ENCODE measurements at regions not wholly inside any gene's neighbourhood (a gene's known extent, or its start where the extent isn't known, plus 50 kb on each side); places are given as distances from the start of the nearest gene placed in this dataset.

GRCh38 chr9:38295764-38296163 lies 96.7 kb upstream of the ALDH1B1 start:
- TF ChIP-seq CTCF (IDR thresholded peaks at IDR 0.05 in 8 of 11, conservative IDR thresholded peaks at IDR 0.05 in 3 of 11) (no peak), POLR2AphosphoS5 (IDR thresholded peaks at IDR 0.05) (no peak), POLR2A (IDR thresholded peaks at IDR 0.05) (no peak)

Data from spleen (tissue), 7 donors.